SH-SY5Y (cell line): ENCODE measurements at regions not wholly inside any gene's neighbourhood (a gene's known extent, or its start where the extent isn't known, plus 50 kb on each side); places are given as distances from the start of the nearest gene placed in this dataset.

ENCODE experiments used
- GATA2 ChIP-seq: IDR thresholded peaks from 2 replicates; pipeline ENCODE4 v1.6.1; 2011; ENCODE audit warnings: mild to moderate bottlenecking, low read depth, low read length
- GATA3 ChIP-seq: IDR thresholded peaks from 2 replicates; pipeline ENCODE4 v1.6.1; 2011; ENCODE audit warnings: low read depth, mild to moderate bottlenecking, low read length, moderate library complexity

GRCh38 chr5:136724161-136724560 is 358.8 kb upstream of the TRPC7 start:
- no peak for TF ChIP-seq GATA2
- no peak for TF ChIP-seq GATA3
